HT-29 (cell line): ENCODE measurements at regions not wholly inside any gene's neighbourhood (a gene's known extent, or its start where the extent isn't known, plus 50 kb on each side); places are given as distances from the start of the nearest gene placed in this dataset.
A peak's percentile ranks its signal among the peaks of the same experiment; 100 is the strongest.

Experiments
- DNase-seq: peaks from one replicate; pipeline ENCODE4 v3.0.0-alpha.2; 2015; ENCODE audit warnings: low spot score

DNA sequence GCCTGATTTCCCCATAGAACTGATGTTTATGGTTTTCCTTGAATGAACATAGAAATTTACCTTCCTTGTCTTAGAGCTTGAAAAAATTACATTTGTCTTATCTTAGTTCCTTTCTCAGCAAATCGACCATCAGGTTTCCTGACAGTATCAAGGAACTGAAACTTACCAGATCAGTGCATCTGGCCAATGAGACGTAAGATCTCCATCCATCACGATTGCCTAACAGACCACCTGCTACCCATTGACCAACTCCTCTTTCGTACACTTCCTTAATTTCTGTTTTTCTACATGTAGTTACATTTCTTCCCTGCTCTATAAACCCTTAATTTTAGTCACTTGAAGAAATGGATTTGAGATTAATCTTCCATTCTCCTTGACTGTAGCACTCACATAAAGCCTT is 57.4 kb upstream of the TMPRSS15 start:
- no peak for DNase-seq

DNA sequence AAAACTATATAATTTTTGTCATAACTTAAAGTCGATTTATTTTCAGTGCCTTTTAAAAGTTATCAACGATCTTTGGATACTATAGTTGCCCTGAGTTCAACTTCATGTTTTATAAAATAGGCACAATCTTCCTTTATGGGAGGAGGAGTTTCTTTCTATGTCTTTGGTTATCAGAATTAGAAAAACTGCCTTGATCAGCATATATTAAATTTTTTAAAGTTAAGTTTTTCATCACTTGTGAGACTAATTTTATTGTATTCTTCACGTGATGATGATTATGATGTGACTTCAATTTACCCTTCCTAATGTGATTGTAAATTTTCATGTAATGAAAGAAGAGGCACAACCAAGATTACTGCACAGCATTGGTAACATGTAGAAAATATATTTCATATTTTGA is 58.2 kb upstream of the TMPRSS15 start:
- DNase-seq = no peak

DNA sequence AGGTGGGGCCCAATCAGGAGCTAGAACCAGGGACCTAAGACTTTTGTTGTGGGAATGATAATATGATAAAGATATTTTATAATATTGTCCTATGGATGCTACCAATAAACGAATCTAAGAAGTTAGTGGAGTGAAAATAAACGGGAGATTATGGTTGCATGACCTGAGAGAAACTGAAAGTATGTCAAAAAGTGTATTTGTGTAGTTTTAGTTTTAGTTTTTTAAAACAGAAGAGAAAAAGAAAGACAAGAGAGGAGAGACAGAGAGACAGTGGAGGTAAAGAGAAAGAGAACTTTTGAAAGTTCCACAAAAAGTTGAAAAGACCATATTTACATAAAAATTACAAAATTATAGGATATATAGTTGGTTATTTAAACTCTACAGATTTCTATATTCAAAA is 64.1 kb upstream of the TMPRSS15 start:
- DNase-seq = no peak

DNA sequence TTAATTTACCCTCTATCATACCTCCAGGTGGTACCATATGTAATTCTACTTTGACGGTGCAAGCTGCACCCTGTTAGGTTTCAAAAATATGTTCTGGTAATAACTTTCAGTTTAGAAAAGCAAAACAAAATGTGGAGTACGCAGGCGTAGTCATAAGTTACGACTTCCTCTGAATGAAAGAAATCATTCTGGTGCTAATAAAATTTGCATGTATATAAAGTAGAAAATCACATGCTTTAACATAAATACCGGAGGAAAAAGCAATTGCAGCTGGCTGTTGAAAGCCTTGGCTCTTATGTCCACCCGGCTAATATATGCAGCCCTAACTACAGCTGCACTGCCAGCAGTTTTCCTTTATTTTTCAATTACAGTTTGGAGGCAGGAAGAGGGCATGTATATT is 65.2 kb upstream of the TMPRSS15 start:
- no peak for DNase-seq

DNA sequence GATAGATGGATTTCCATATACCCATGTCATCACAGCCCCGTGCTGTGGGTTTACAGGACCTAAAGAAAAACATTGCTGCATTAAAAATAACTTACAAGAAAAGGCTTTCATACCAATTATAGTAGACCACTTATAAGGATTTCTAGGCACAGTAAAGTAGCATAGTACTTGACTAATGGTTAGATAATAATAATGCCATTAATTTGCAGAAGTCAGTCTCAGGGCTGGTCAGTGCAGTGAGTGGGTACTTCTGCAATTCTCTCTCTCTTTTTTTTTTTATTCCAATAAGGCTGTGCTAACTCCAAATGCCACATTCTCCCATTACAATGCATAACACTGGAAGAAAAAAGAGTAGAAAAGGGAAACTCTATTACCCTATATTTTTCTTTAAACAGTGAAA is 73.1 kb upstream of the TMPRSS15 start:
- no peak for DNase-seq

DNA sequence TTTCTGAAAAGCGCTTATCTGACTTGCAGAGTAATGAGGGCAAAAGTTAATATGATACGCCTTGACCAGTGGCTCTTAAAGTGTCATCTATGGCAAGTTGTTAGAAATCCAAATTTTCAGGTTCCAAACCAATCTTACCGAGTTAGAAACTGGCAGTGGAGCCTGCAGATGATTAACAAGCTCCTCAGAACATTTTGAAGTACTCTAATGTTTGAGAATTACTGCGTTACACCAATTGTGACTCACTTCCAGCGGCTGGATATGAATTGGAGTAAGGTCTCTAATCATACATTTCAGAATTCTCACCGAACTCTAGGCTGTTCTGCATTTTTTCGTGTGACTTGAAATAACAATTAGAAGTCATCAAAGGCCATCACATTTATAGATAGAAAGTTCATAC is 73.5 kb upstream of the TMPRSS15 start:
- DNase-seq = no peak

DNA sequence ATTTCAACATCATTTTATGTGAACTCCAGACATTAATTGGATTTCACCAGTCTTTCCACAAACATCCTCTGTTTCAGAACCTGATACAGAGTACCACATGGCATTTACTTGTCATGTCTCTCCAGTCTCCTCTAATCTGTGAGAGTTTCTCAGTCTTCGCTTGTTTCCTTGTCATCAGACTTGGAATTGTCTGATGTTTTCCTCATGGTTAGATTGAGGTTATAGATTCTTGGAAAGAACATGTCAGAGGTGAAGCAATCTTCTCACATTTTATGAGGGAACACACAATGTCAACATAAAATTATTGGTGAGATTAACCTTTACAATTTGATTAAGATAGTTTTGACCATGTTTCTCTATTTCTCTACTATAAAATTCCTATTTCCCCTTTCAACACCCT is 74.9 kb upstream of the TMPRSS15 start:
- no peak for DNase-seq

DNA sequence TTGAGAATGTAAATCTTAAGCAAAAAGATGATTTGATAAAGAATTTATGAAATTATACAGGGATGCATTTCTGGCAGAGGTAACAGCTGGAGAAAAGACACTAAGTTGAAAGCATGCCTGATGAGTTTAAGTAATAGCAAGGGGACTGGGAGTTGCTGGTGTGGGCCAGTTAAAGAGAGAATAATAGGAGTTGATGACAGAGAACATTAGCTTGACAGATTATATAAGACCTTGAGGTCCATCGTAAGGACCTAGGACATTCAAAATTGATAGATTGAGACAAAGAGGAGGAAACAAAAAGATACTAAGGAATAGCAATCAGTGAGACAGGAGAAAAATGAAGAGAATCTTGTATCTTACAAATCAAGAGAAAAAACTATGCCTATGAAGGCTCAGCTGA is 84.7 kb upstream of the TMPRSS15 start:
- no peak for DNase-seq

DNA sequence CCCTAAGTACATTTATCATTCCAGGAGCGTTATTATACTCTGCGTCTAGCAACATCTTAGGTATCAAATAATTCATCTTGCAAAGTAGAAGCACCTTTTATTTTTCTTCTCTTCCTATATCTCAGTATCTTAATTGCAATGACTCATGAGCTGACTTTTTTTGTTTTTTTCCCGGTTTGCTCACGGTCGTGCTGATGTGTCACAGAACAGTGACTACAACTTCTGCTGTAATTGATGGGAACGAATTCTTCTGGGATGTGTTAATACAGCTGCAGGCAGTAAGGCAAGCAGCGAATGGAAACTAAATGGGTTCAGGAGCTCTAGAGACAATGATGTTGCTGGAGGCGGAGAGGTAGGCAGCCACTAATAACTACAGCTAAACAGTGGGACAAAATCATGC is 89.8 kb upstream of the TMPRSS15 start:
- DNase-seq = no peak

DNA sequence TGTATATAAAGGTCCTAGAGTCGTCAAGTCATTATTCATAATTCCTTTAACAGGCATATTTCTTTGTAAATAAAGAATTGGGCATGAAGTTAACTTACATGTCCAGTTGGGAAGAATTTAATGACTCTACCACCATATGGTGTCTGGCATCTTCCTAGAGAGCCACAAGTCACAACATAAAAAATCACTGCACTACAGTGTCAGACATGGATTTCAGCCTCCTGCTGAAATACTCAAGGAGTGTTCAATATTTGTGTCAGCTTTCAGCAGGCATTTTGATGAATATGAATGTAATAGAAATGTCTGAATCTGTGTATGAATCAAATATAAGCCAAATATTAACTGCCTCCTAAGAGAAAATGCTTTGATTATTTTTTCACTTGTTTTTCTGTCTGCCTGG is 91.9 kb upstream of the TMPRSS15 start:
- no peak for DNase-seq

DNA sequence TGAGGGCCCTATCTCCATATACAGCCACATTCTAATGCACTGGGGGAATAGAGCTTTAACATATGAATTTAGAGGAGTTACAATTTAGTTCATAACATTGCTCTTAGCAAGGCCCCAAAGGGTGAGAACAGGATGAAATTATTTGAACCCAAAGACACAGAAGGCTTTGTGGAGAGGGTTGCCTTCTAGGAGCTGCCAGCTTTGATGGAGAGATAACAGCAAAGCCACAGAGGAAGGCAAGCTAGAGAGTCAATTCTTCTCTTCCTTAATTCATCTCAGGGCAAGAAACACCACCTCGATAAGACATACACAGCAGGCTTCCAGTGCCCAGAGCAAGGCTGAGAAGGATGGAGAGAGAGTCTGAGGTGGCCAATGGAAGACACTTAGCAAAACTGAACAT is 94.8 kb upstream of the TMPRSS15 start:
- no peak for DNase-seq

DNA sequence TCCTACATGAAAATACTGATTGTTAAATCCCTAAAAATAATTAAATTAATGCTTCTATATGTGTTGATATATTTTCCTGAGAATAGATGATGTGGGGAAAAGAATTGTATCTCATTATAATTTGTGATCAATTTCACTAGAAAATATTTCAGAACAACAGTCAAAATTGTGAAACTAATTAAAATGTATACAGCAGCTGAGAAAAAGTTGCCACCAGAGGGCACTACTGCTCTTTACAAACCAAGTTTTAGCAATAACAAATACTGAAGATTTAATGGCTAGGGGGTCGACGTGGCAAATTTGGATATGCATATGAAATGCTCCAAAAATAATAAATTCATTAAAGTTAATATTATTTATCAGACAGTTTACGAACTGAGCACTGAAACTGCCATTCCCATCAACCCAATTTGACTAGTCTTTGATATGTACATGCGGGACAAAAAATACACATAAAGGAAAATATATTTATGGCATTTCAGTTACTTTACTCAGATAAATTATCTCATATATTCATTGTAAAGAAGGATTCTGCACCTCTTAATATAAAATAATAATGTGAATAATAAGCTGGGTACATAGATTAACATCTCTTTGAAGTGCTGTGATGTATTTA is 96.3 kb upstream of the TMPRSS15 start:
- DNase-seq = peak; percentile 53

DNA sequence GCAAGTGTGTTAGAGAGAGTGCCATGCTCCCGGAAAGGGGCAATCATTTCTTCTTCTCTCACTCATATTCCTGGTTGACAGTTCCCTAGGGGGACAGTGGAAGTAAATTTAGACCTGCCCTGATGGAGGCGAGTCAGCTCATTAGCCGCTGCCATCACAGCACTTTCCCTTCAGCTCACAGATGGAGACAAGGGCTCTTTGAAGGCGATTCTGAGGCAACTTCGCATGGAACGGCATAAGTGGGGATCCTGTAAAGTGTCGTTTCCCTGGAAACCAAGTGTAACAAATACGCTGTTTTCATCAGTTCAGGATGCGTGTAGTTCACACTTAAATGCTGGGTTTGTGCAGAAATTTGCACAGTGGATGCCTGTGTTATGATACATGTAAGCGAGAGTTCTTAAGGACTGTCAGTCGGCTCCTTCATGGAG is 114.5 kb upstream of the TMPRSS15 start:
- no peak for DNase-seq

DNA sequence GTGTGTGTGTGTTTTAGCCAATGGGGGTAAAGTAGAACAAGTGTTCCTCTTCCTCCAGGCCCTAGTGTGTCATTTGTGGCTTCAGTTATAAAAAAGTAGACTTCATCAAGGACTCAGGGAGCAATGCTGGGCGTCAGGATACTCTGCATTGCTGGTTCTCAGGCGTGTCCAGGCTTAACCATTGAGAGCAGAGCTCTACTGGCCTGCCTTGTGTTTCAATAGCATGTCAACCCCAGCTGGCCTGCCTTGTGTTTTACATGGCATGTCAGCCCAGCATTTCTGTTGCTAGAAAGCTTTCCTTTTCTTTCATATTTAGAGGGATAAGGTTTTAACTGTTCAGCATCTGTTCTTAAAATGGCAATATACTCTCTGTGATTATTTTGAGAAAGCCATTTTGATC is 117.6 kb upstream of the TMPRSS15 start:
- no peak for DNase-seq

DNA sequence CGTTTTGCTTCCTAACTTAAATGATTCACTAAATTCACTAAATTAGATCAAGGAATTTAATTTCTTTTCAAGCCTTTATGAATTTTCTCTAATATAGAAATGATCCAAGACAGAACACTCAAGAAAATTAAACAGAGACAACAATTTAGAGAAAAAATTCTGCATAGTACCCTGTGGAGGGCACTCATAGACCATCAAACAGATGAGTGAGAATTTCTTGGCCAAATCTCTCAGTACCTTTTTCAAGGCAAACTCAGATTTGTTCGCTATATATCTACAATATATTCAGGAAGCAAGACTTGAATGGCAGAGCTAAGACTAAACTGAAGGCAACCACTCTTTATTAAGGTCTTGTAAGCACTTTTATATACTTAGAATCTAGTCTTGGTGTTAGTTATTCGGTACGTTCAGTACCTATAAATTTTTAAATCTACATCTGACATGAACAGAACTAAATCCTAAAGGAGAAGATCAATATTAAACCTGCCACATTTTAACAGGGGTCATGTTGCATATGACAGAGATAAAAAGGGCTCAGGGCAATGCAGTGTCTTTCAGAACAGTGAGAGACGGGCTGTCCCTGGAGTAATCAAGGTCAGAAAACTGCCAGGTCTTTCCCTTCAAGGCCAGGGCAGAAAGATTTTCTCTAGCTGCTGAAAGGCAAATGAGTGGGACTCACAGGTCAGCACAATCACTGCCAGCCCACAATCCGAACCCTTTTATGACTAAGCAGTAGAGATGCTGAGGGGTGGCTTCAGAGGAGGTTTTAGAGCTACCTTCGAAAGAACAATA is 118.8 kb upstream of the TMPRSS15 start:
- DNase-seq = no peak

DNA sequence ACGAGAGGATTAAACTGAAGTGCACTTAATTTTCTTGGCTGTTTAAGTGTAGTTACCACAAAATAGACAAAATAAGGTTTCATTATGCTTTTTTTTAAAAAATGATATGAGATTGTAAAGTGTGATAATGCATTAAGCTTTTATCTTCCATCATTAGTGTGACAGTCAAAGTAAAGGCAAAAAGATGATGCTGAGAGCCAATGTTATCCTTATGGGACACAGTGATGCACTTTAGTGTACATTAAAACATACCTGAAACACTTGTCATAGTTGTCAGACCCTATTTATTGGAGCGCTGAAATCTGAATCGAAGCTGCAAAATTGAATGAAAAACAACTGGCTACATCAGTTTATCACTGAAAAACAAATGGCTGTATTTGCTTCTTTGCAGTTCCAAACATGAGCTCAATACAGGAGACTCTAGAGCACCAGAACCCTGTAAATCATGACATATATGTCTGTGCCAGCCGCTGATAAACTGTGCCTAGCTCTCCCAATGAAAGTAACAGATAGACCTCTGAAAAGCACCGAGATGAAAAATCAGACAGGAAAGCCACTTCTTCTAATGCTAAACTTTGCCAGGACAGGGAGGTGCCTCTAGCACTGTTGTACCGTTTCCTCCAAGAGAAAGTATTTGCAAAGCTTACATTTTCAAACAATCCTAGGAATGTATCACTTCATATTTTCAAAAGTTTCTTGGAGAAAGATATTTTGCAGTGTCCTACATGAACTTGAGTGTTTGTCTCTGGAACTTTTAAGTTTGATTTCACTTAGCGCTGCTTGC is 120.7 kb upstream of the TMPRSS15 start:
- no peak for DNase-seq

DNA sequence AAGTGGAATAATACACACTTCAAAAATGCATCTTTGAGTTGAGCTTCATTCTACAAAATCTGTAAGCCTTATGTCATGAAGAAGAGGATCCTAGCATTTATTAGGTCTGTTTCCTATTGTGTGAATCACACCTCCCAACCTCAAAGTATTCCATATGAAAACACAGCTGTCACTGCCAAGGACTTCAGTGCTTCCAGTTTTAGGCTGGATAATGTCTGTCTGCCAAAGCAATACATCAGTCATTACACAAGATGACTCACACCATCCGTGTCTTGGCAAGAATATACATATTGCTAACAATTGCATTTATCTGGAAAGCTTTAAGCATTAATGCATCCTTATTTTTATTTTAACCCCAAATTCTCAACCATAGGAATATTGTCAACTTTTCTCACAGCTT is 125.7 kb upstream of the TMPRSS15 start:
- no peak for DNase-seq

DNA sequence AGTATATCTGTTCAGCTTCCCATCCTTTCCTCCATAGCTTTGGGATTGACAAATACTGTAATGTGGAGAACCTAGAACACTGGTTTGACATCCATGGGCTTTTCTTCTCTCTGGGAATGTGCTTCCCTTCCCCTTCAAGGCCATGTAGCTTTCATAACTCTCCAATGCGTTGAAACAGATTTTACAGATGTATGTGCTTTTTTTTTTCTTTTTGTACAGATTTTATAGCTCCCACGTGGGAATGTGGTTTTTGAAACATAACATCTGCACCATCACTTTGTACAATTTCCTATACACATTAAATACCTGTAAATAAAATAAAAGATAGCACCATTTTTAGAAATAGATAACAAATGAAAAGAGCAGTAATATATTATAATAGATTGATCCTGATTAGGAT is 138.5 kb upstream of the TMPRSS15 start:
- DNase-seq = no peak

DNA sequence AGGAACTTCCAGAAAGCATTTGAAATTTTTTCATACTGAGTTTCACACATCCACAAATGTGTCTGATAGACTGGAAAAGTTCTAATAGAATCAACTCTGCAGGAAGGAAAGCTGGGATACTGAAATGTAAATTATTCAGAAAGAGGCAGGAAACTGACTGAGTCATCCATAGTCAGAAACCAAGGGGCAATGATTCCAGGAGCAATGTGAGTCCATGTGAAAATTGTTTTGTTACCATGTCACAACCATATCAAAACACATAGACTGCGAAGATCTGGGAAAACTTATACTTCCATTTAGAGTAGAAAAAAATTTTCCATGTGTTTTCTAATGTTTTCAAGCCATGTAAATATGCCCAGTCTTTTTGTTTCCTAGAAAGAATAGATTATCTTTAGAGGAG is 142.3 kb upstream of the TMPRSS15 start:
- no peak for DNase-seq

DNA sequence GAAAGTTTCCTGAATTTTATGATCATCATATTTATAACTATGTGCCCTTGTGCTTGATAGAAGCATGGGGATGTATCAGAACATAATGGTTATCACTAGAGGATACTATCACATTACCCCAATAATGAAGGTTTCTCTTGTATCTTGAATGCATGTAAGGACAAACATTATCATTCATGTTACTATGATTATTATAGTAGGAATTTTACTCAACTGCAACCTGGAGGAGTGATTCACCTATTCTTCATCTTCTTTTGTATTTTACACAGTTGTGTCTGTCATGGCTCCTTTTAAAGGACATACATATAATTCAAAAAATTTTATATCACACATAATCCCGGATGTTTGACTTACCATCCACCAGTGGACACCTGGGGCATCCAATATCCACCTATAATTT is 143.8 kb upstream of the TMPRSS15 start:
- no peak for DNase-seq

DNA sequence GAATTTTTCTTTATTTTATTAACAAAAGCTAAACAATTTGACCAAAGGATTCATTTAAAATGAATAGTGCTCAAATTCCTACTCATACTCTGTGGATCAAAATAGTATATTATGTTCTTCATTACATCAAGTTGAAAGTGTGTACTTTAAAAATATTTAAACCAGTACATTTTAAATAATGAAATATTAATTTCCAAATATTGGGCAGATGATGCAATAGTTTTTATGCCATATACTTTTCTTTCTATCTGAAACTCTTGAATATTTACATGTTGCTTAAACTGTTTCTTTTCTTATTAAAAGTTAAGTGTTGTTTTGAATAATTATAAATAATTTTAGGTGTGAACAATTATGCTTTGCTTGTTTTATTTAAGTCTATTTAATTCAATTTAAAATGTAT is 144.7 kb upstream of the TMPRSS15 start:
- DNase-seq = no peak

DNA sequence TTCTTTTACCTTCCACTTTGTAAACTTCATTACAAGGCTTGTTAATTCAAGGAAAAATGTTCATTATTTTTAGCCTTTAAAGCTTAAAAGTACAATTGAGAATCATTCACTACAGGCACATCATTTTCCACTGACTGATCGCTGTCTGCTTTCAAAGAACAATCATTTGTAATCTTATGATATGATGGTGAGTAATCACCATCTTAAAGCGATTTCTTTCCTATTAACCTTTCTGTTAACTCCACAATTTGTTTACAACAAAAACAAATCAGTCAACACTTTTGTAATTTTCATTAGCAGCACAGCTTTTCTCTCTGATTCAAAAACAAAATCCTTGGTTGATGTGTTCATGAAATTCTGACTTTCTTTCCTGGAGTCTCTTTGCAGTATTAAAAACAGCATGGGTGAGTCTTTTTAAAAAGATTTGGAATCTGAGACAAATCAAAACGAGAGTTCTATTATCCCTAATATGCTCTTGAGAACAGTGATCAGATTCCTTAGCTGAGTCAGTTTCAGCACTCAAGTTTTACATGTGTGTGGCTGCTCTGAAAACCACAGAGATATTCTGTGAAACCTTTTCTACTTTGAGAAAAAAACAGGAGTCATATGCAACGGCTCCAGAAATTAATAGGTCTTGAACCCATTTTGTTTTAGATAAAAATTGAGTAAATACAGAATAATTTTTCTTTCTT is 145.8 kb upstream of the TMPRSS15 start:
- DNase-seq = no peak
